Brain microvascular endothelial cell (primary cell): ENCODE measurements at regions not wholly inside any gene's neighbourhood (a gene's known extent, or its start where the extent isn't known, plus 50 kb on each side); places are given as distances from the start of the nearest gene placed in this dataset.

Source experiments
- DNase-seq: peaks from one replicate; pipeline ENCODE4 v3.0.0-alpha.2; 2020
- H3K27ac ChIP-seq: fragments of 250-450 bp; sonication (Bioruptor Pico); 2 replicates; pipeline ENCODE4 v1.5.1; 2020; ENCODE audit warnings: mild to moderate bottlenecking, moderate library complexity
- H3K27me3 ChIP-seq: fragments of 250-450 bp; sonication (Bioruptor Pico); replicated peaks from 2 replicates; pipeline ENCODE4 v1.5.1; 2020; ENCODE audit warnings: mild to moderate bottlenecking
- H3K36me3 ChIP-seq: fragments of 250-450 bp; sonication (Bioruptor Pico); replicated peaks from 2 replicates; pipeline ENCODE4 v1.5.1; 2020; ENCODE audit warnings: mild to moderate bottlenecking
- H3K4me3 ChIP-seq: 2 replicates; pipeline ENCODE4 v1.5.1; 2011; ENCODE audit warnings: low read depth, mild to moderate bottlenecking, control low read depth, low read length, moderate library complexity
- in situ Hi-C: cut with HindIII; loops from 2 replicates; pipeline ENCODE4 v1.10.0; 2017; ENCODE audit warnings: low sequenced_read_pairs, low pct_ligation_motif_present
- TF ChIP-seq, protein P1 (sequence below): IDR thresholded peaks from 2 replicates; pipeline ENCODE4 v1.5.1; 2011; ENCODE audit warnings: low read depth, mild to moderate bottlenecking, moderate library complexity, low read length, control low read depth, inconsistent platforms; ENCODE audit errors: missing control alignments

DNA sequence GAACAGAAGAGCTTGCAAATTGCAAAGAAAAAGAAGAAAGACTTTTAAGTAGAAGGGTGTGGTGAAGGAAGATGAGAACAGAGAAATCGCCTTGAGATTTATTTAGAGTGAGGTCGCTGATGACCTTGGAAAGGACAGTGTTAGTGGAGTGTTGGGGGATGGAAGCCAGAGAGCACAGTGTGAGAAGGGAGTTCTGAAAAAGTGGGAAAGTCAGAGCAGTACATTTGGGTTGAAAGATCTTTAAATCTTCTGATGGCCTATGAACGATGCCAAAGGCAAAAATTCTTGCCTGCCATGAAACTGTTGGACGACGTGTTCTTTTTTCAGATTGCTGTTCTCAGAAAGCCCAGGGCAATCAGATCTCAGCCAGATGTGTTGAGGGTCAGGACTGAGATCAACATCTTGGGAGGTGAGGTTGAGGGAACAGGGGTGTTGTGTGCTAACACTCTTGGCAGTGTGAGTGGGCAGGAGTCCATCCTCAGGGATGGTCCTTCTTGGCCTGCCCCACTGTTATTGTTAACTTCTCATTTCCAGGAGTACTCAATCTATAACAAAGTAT, 330.1 kb downstream of the MAP2K6 start:
- in situ Hi-C loops = no loop called here
- no peak for DNase-seq
- Histone ChIP-seq H3K4me3 (no peak overlapping the region), H3K27ac (no peak overlapping the region), H3K36me3 (no peaks in the 10 kb centered on the region), H3K27me3 (no peaks in the 10 kb centered on the region)
- TF ChIP-seq, protein P1, sequence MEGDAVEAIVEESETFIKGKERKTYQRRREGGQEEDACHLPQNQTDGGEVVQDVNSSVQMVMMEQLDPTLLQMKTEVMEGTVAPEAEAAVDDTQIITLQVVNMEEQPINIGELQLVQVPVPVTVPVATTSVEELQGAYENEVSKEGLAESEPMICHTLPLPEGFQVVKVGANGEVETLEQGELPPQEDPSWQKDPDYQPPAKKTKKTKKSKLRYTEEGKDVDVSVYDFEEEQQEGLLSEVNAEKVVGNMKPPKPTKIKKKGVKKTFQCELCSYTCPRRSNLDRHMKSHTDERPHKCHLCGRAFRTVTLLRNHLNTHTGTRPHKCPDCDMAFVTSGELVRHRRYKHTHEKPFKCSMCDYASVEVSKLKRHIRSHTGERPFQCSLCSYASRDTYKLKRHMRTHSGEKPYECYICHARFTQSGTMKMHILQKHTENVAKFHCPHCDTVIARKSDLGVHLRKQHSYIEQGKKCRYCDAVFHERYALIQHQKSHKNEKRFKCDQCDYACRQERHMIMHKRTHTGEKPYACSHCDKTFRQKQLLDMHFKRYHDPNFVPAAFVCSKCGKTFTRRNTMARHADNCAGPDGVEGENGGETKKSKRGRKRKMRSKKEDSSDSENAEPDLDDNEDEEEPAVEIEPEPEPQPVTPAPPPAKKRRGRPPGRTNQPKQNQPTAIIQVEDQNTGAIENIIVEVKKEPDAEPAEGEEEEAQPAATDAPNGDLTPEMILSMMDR = no peak

DNA sequence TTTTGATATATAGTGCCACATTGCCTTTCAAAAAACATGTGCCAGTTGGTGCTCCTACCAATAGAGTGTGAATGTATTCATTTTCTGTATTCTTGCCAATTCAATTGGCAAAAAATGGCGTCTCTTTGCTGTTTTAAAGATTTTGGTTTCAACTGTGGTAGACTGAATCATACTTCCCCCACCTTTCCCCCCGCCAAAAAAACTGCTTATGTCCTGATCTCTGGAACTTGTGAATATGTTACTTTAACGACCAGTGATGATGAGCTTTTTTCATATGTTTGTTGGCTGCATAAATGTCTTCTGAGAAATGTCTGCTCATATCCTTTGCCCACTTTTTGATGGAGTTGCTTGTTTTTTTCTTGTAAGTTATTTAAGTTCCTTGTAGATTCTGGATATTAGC, 325.1 kb upstream of the KCNJ16 start:
- TF ChIP-seq, protein P1 = no peak
- Histone ChIP-seq H3K27me3 (no peaks in the 10 kb centered on the region), H3K4me3 (no peak overlapping the region), H3K36me3 (no peaks in the 10 kb centered on the region), H3K27ac (no peak overlapping the region)
- DNase-seq = no peak
- in situ Hi-C loops = no loop called here

DNA sequence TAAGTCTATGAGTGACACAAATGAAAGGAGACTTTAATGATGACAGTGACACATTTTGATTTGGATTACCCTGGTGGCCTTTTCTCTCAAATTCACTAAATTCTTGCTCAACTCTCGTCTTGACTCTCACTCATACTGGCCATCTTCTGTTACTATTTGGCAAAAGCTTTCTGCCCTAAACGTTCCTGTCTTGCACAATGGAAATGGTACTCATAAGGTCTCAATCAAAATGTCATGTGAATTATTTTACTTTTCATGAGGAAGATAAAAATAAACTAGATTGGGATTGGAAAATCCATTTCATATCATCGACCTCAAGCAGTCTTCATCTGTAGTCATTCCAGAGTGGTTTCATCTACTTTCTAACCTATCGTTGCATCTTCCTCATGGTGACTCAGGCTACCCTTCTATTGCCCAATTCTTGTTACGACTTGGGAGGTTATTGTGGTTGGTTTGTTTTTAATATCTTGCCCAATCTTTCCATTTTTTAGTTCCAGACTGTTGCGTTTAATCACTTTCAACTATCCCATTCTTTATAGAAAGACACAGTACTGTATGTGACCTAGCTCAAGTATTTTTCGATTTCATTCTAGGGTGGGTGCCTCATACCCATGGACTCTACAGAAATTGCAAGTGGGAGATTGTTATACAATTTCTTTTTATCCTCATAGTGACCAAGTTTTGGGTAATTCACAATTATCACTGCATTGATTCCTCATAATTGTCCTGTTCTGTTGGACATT, 317.2 kb upstream of the KCNJ16 start:
- Histone ChIP-seq H3K27ac (no peak overlapping the region), H3K36me3 (no peaks in the 10 kb centered on the region), H3K4me3 (no peak overlapping the region), H3K27me3 (no peaks in the 10 kb centered on the region)
- peak; percentile 47 for DNase-seq
- TF ChIP-seq, protein P1 = no peak
- in situ Hi-C loops = no loop called here

DNA sequence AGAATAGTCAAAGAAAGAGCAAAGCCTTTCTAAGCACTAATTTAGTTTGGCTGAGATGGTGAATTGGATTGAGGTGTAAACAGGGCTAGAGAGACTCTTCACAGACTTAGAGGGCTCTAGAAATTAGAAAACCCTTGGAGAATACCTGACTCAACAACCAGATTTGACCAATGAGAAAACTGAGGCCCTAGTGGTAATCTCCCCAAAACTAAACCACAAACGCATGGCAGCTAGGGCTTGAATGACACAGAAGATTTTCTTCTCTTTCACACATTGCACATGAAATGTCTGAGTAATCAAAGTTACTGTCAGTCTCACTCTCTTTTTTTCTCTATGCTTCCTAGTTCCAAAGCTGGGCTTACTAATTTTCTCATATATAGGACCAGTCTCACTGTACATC, 314.5 kb upstream of the KCNJ16 start:
- no peak overlapping the region for H3K27ac ChIP-seq
- H3K4me3 ChIP-seq = no peak overlapping the region
- H3K27me3 ChIP-seq = no peaks in the 10 kb centered on the region
- TF ChIP-seq, protein P1 = no peak
- in situ Hi-C loops = no loop called here
- DNase-seq = no peak
- no peaks in the 10 kb centered on the region for H3K36me3 ChIP-seq

DNA sequence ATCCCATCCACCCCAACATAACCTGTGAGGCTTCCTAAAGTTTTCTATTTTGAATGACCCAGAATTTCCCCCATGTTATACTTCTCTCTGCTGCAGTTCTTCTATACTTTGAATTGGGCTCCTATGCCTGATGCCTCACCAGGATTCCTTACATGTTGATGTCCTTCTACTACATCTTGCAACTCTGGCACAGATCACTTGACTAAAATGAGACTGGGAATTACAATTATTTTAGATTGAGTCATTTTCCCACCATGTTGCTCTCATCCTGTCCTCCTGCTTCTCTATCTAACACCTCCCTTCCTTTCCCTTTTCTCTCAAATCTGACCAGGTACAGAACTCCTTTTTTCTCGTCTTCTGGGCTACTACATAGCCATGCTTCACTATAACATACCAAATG, 314.0 kb upstream of the KCNJ16 start:
- no peak overlapping the region for H3K4me3 ChIP-seq
- H3K36me3 ChIP-seq = no peaks in the 10 kb centered on the region
- H3K27ac ChIP-seq = no peak overlapping the region
- in situ Hi-C loops = no loop called here
- H3K27me3 ChIP-seq = no peaks in the 10 kb centered on the region
- DNase-seq = no peak
- TF ChIP-seq, protein P1 = no peak

DNA sequence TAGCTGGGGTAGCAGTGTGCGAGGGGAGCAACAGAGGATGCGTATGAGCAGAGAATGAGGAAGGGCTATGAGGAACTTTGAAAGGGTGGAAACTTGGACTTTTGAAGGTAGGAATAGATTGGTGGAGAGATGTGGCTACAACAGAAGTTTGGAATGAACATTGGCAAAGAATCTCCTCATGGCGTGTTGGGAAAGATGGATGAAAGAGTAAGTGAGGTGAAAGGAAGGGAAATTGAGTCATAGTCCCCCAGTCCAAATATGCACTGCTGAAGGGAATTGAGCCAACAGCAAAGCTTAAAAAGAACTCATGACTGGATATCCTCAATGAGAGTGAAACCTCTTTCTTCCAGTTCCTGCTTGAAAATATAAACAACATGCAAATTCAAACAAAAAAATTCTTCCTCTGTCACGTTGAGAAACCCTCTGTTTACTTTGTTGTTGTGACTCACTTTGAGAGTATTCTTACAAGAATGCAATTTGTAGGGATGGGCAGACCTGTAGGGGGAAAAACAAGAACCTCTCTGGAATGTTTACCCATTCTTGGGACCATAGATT, 313.2 kb upstream of the KCNJ16 start:
- no peaks in the 10 kb centered on the region for H3K36me3 ChIP-seq
- H3K4me3 ChIP-seq = no peak overlapping the region
- no peak for DNase-seq
- in situ Hi-C loops = no loop called here
- TF ChIP-seq, protein P1 = no peak
- peak overlapping the region; percentile 25 for H3K27ac ChIP-seq
- no peaks in the 10 kb centered on the region for H3K27me3 ChIP-seq
